Loucy (cell line): ENCODE measurements at regions not wholly inside any gene's neighbourhood (a gene's known extent, or its start where the extent isn't known, plus 50 kb on each side); places are given as distances from the start of the nearest gene placed in this dataset.
A peak's percentile ranks its signal among the peaks of the same experiment; 100 is the strongest.

ENCODE experiments used
- EZH2phosphoT487 ChIP-seq: fragments of 200-600 bp; IDR thresholded peaks from 2 replicates; pipeline ENCODE4 v1.6.1; 2018; ENCODE audit warnings: antibody characterized with exemption, mild to moderate bottlenecking, moderate library complexity, borderline replicate concordance
- TF ChIP-seq, protein P1 (sequence below): fragments of 200-600 bp; sonication (generic); conservative IDR thresholded peaks from 2 replicates; pipeline ENCODE4 v1.5.1; 2014; ENCODE audit warnings: mild to moderate bottlenecking, antibody characterized with exemption, low read length

- TF ChIP-seq, protein P1, sequence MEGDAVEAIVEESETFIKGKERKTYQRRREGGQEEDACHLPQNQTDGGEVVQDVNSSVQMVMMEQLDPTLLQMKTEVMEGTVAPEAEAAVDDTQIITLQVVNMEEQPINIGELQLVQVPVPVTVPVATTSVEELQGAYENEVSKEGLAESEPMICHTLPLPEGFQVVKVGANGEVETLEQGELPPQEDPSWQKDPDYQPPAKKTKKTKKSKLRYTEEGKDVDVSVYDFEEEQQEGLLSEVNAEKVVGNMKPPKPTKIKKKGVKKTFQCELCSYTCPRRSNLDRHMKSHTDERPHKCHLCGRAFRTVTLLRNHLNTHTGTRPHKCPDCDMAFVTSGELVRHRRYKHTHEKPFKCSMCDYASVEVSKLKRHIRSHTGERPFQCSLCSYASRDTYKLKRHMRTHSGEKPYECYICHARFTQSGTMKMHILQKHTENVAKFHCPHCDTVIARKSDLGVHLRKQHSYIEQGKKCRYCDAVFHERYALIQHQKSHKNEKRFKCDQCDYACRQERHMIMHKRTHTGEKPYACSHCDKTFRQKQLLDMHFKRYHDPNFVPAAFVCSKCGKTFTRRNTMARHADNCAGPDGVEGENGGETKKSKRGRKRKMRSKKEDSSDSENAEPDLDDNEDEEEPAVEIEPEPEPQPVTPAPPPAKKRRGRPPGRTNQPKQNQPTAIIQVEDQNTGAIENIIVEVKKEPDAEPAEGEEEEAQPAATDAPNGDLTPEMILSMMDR, result peak; percentile 84
- TF ChIP-seq EZH2phosphoT487, result no peak
These were observed 1333.1 kb downstream of the EFNB2 start for GRCh38 chr13:105202354-105202753.
